ENCODE measurements at regions not wholly inside any gene's neighbourhood (a gene's known extent, or its start where the extent isn't known, plus 50 kb on each side); places are given as distances from the start of the nearest gene placed in this dataset.

- peaks cover 8% of the 10 kb centered on the region for H3K9me3 Mint-ChIP-seq (ENCODE audit: unreplicated experiment)
- no peak overlapping the region for H3K27ac Mint-ChIP-seq (ENCODE audit: low read depth, unreplicated experiment)
- H3K4me3 Mint-ChIP-seq (ENCODE audit: unreplicated experiment) = no peak overlapping the region
- no peak for DNase-seq (ENCODE audit: unreplicated experiment)
- intact Hi-C loops (cut with micrococcal nuclease) = no loop called here
- H3K36me3 Mint-ChIP-seq (ENCODE audit: insufficient read depth, unreplicated experiment) = no peaks in the 10 kb centered on the region
- H3K27me3 Mint-ChIP-seq (ENCODE audit: insufficient read depth, unreplicated experiment) = no peaks in the 10 kb centered on the region
- ChIA-PET POLR2A (interaction anchor here (0.6 kb wide), 1 partner anchor 722 kb away, joined by 3 read pairs; no protein-coding TSS in a partner anchor), CTCF (no interaction called here)
- no TSS peak for BruUV-seq (replicated peaks)
- H3K4me1 Mint-ChIP-seq (ENCODE audit: insufficient read depth, unreplicated experiment) = peaks cover 10% of the 10 kb centered on the region
- no peak for TF ChIP-seq CTCF (IDR thresholded peaks at IDR 0.05; ENCODE audit: unreplicated experiment)
Observed at GRCh38 chr5:120106912-120107525, 357.1 kb upstream of the PRR16 start.

GRCh38 chr5:120108586-120109248 lies 355.4 kb upstream of the PRR16 start:
- no TSS peak for BruUV-seq (replicated peaks)
- Mint-ChIP-seq H3K4me1 (ENCODE audit: insufficient read depth, unreplicated experiment) (peaks cover under 1% of the 10 kb centered on the region), H3K27ac (ENCODE audit: low read depth, unreplicated experiment) (peak overlapping the region; percentile 17), H3K27me3 (ENCODE audit: insufficient read depth, unreplicated experiment) (no peaks in the 10 kb centered on the region), H3K36me3 (ENCODE audit: insufficient read depth, unreplicated experiment) (peaks cover 6% of the 10 kb centered on the region), H3K9me3 (ENCODE audit: unreplicated experiment) (peaks cover 8% of the 10 kb centered on the region), H3K4me3 (ENCODE audit: unreplicated experiment) (no peak overlapping the region)
- ChIA-PET POLR2A (interaction anchor here (0.6 kb wide), 1 partner anchor 61 kb away, joined by 5 read pairs; no protein-coding TSS in a partner anchor), CTCF (interaction anchor here (0.6 kb wide), 1 partner anchor 1117 kb away, joined by 3 read pairs; no protein-coding TSS in a partner anchor)
- peak; percentile 33 for DNase-seq (ENCODE audit: unreplicated experiment)
- intact Hi-C loops (cut with micrococcal nuclease) = no loop called here
- TF ChIP-seq CTCF (IDR thresholded peaks at IDR 0.05; ENCODE audit: unreplicated experiment) = no peak

GRCh38 chr5:120122703-120123102 lies 341.4 kb upstream of the PRR16 start:
- POLR2A ChIA-PET = interaction anchor here (1.2 kb wide), 1 partner anchor 16 kb away, joined by 4 read pairs; no protein-coding TSS in a partner anchor
- peaks cover 5% of the 10 kb centered on the region for H3K4me1 Mint-ChIP-seq (ENCODE audit: insufficient read depth, unreplicated experiment)
- DNase-seq (ENCODE audit: unreplicated experiment) = no peak
- H3K4me3 Mint-ChIP-seq (ENCODE audit: unreplicated experiment) = no peak overlapping the region
- no TSS peak for BruUV-seq (replicated peaks)
- no peaks in the 10 kb centered on the region for H3K36me3 Mint-ChIP-seq (ENCODE audit: insufficient read depth, unreplicated experiment)
- intact Hi-C loops (cut with micrococcal nuclease) = no loop called here
- CTCF ChIA-PET = no interaction called here
- no peaks in the 10 kb centered on the region for H3K9me3 Mint-ChIP-seq (ENCODE audit: unreplicated experiment)
- TF ChIP-seq CTCF (IDR thresholded peaks at IDR 0.05; ENCODE audit: unreplicated experiment) = no peak
- H3K27me3 Mint-ChIP-seq (ENCODE audit: insufficient read depth, unreplicated experiment) = no peaks in the 10 kb centered on the region
- H3K27ac Mint-ChIP-seq (ENCODE audit: low read depth, unreplicated experiment) = no peak overlapping the region

- POLR2A ChIA-PET = interaction anchor here (0.6 to 0.9 kb wide), 2 partner anchors 28 to 305 kb away, joined by 3 read pairs; no protein-coding TSS in a partner anchor
- Mint-ChIP-seq H3K27me3 (ENCODE audit: insufficient read depth, unreplicated experiment) (no peaks in the 10 kb centered on the region), H3K36me3 (ENCODE audit: insufficient read depth, unreplicated experiment) (no peaks in the 10 kb centered on the region), H3K4me3 (ENCODE audit: unreplicated experiment) (no peak overlapping the region), H3K27ac (ENCODE audit: low read depth, unreplicated experiment) (no peak overlapping the region), H3K4me1 (ENCODE audit: insufficient read depth, unreplicated experiment) (peaks cover 5% of the 10 kb centered on the region), H3K9me3 (ENCODE audit: unreplicated experiment) (no peaks in the 10 kb centered on the region)
- TF ChIP-seq CTCF (IDR thresholded peaks at IDR 0.05; ENCODE audit: unreplicated experiment) = no peak
- BruUV-seq (replicated peaks) = no TSS peak
- intact Hi-C loops (cut with micrococcal nuclease) = no loop called here
- CTCF ChIA-PET = interaction anchor here (0.6 to 0.7 kb wide), 3 partner anchors 9 to 669 kb away, joined by 3 to 4 read pairs (median 4); no protein-coding TSS in a partner anchor
- no peak for DNase-seq (ENCODE audit: unreplicated experiment)
Observed at GRCh38 chr5:120124031-120124430, 340.1 kb upstream of the PRR16 start.
